Neural progenitor cell (in vitro differentiated cells): ENCODE measurements at regions not wholly inside any gene's neighbourhood (a gene's known extent, or its start where the extent isn't known, plus 50 kb on each side); places are given as distances from the start of the nearest gene placed in this dataset.
"Not testable (repeated sequence)": the region's sequence is repeated elsewhere in the genome, so short reads cannot be mapped to it uniquely, and the experiment has no call there.

Source experiments
- DNase-seq: peaks from one replicate; pipeline ENCODE4 v3.0.0-alpha.2; 2016; ENCODE audit warnings: low spot score
- H2AFZ ChIP-seq: fragments of 200-600 bp; sonication (generic); replicated peaks from 2 replicates; pipeline ENCODE4 v1.6.1; 2016; ENCODE audit warnings: antibody characterized with exemption
- H3F3A ChIP-seq: fragments of 200-600 bp; sonication (generic); 2 replicates; pipeline ENCODE4 v1.6.1; 2016; ENCODE audit warnings: antibody characterized with exemption, low read depth
- H3K27ac ChIP-seq: fragments of 200-600 bp; sonication (generic); 2 replicates; pipeline ENCODE4 v1.5.1; 2016; ENCODE audit warnings: mild to moderate bottlenecking
- H3K27me3 ChIP-seq: fragments of 200-600 bp; sonication (generic); 2 replicates; pipeline ENCODE4 v1.6.1; 2016; ENCODE audit warnings: mild to moderate bottlenecking, moderate library complexity
- H3K36me3 ChIP-seq: fragments of 200-600 bp; sonication (generic); 2 replicates; pipeline ENCODE4 v1.5.1; 2016
- H3K4me1 ChIP-seq: fragments of 200-600 bp; sonication (generic); 2 replicates; pipeline ENCODE4 v1.6.1; 2016; ENCODE audit warnings: mixed run types
- H3K4me2 ChIP-seq: fragments of 200-600 bp; sonication (generic); 2 replicates; pipeline ENCODE4 v1.6.1; 2016
- H3K4me3 ChIP-seq: fragments of 200-600 bp; sonication (generic); 2 replicates; pipeline ENCODE4 v1.5.1; 2016
- H3K79me2 ChIP-seq: fragments of 200-600 bp; sonication (generic); 2 replicates; pipeline ENCODE4 v1.6.1; 2016; ENCODE audit warnings: low read depth
- H3K9ac ChIP-seq: fragments of 200-600 bp; sonication (generic); 2 replicates; pipeline ENCODE4 v1.6.1; 2016
- H3K9me3 ChIP-seq: fragments of 200-600 bp; sonication (generic); 2 replicates; pipeline ENCODE4 v1.5.1; 2016; ENCODE audit warnings: low read depth
- H4K20me1 ChIP-seq: fragments of 200-600 bp; sonication (generic); 2 replicates; pipeline ENCODE4 v1.6.1; 2016; ENCODE audit warnings: low read depth
- H3K27ac Mint-ChIP-seq: 3 replicates; pipeline ENCODE4 v1.8.0; 2021; ENCODE audit warnings: mixed read lengths
- H3K27me3 Mint-ChIP-seq: 2 replicates; pipeline ENCODE4 v1.8.0; 2022; ENCODE audit warnings: low read depth, mild to moderate bottlenecking, inconsistent platforms, moderate library complexity, mixed read lengths; ENCODE audit not compliant: insufficient read depth
- H3K36me3 Mint-ChIP-seq: 3 replicates; pipeline ENCODE4 v1.8.0; 2021; ENCODE audit warnings: mixed read lengths
- H3K4me1 Mint-ChIP-seq: 3 replicates; pipeline ENCODE4 v1.8.0; 2021; ENCODE audit warnings: mixed read lengths
- H3K4me3 Mint-ChIP-seq: 3 replicates; pipeline ENCODE4 v1.8.0; 2021; ENCODE audit warnings: mild to moderate bottlenecking, moderate library complexity, mixed read lengths
- H3K9me3 Mint-ChIP-seq: 3 replicates; pipeline ENCODE4 v1.8.0; 2020; ENCODE audit warnings: mixed read lengths
- EZH2 ChIP-seq: fragments of 200-600 bp; sonication (generic); IDR thresholded peaks from 2 replicates; pipeline ENCODE4 v1.6.1; 2017; ENCODE audit warnings: antibody characterized with exemption, mild to moderate bottlenecking, moderate library complexity
- EZH2phosphoT487 ChIP-seq: fragments of 200-600 bp; sonication (generic); IDR thresholded peaks from 2 replicates; pipeline ENCODE4 v1.6.1; 2017; ENCODE audit warnings: antibody characterized with exemption
- TF ChIP-seq, protein P1 (sequence below): fragments of 200-600 bp; sonication (generic); IDR thresholded peaks from 2 replicates; pipeline ENCODE4 v1.5.1; 2017; ENCODE audit warnings: antibody characterized with exemption, mild to moderate bottlenecking

DNA sequence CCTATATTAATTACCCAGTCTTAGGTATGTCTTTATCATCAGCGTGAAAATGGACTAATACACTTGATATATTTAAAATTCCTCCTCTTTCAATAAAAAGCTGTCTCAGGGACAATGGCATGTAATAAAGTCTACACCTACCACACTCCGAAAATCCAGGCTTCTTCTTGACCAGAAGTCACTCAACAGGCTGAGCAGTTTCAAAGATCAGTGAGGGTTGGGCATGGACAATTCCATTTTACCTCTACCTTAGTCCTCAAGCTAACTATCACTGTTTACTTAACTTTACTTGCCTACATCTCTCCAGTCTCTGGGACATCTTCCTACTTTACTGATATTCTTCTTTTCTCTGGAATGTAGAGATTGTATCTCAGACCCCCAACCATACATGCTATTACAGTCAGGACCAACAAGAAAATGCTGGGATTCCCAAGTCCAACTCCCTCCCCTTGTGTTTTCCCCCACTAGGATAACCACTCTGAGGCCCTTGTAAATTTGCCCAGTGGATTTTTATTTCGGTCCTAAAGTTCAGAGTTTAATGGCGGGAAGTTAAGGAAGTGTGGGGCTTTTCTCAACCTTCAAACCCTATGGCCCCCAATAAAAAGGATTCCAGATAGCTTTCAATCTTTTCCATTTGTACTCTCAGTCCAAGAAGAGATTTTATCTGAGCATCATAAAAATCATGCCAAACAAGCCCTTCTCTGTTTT, 137.1 kb upstream of the TSC22D2 start:
- Histone ChIP-seq H3K36me3 (no peaks in the 10 kb centered on the region), H3K9ac (no peak overlapping the region), H3K4me2 (no peak overlapping the region), H2AFZ (no peak overlapping the region), H3K4me3 (no peak overlapping the region), H3K4me1 (no peaks in the 10 kb centered on the region), H3F3A (no peaks in the 10 kb centered on the region), H3K9me3 (no peaks in the 10 kb centered on the region), H3K27me3 (no peaks in the 10 kb centered on the region), H3K27ac (no peak overlapping the region), H4K20me1 (no peaks in the 10 kb centered on the region), H3K79me2 (no peaks in the 10 kb centered on the region)
- Mint-ChIP-seq H3K4me3 (no peak overlapping the region), H3K27me3 (peaks cover 3% of the 10 kb centered on the region), H3K36me3 (no peaks in the 10 kb centered on the region), H3K27ac (no peak overlapping the region), H3K9me3 (no peaks in the 10 kb centered on the region), H3K4me1 (no peaks in the 10 kb centered on the region)
- no peak for DNase-seq
- no peak for TF ChIP-seq EZH2
- no peak for TF ChIP-seq EZH2phosphoT487
- TF ChIP-seq, protein P1, sequence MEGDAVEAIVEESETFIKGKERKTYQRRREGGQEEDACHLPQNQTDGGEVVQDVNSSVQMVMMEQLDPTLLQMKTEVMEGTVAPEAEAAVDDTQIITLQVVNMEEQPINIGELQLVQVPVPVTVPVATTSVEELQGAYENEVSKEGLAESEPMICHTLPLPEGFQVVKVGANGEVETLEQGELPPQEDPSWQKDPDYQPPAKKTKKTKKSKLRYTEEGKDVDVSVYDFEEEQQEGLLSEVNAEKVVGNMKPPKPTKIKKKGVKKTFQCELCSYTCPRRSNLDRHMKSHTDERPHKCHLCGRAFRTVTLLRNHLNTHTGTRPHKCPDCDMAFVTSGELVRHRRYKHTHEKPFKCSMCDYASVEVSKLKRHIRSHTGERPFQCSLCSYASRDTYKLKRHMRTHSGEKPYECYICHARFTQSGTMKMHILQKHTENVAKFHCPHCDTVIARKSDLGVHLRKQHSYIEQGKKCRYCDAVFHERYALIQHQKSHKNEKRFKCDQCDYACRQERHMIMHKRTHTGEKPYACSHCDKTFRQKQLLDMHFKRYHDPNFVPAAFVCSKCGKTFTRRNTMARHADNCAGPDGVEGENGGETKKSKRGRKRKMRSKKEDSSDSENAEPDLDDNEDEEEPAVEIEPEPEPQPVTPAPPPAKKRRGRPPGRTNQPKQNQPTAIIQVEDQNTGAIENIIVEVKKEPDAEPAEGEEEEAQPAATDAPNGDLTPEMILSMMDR: no peak

DNA sequence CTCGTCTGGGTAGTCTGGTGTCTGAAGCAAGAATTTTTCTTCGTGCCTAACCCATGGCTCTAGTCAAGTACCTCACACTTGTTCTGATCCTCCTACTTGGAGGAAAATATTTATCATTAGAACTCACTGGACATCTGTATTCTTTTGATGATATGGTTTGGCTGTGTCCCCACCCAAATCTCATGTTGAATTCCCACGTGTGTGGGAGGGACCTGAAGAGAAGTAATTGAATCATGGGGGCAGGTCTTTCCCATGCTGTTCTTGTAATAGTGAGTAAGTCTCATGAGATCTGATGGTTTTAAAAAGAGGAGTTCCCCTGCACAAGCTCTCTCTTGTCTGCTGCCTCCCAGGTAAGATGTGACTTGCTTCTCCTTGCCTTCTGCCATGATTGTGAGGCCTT, 137.7 kb upstream of the TSC22D2 start:
- not testable (repeated sequence) for H2AFZ ChIP-seq, H3K27ac ChIP-seq, H3K27me3 ChIP-seq, H3K4me1 ChIP-seq, H3K36me3 Mint-ChIP-seq, H3K36me3 ChIP-seq, H3K27ac Mint-ChIP-seq, H3F3A ChIP-seq, H4K20me1 ChIP-seq, H3K4me3 Mint-ChIP-seq, DNase-seq, H3K27me3 Mint-ChIP-seq, H3K9ac ChIP-seq, H3K9me3 Mint-ChIP-seq, H3K4me2 ChIP-seq, H3K9me3 ChIP-seq, H3K4me3 ChIP-seq, H3K4me1 Mint-ChIP-seq, H3K79me2 ChIP-seq

DNA sequence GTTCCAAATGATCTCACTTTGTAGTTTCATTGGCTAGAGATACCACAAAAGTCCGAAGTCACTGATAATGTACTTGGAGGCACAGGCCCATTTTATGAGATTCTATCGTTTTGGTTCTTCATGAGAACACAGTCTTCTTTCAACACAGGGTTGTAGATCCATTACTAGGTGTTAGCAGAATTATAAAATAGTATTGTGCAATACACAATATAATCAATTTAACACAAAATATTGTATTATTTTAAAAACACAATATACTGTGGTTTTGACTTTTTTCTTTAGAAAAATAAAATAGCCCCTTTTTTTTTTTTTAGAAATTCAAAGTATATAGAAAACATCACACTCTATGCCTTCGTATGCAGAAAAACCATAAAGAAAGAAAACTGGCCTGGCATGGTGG, 138.6 kb upstream of the TSC22D2 start:
- Histone ChIP-seq H3K36me3 (no peaks in the 10 kb centered on the region), H3K27ac (no peak overlapping the region), H3K4me1 (no peaks in the 10 kb centered on the region), H3K4me3 (no peak overlapping the region), H3K9me3 (no peaks in the 10 kb centered on the region), H3K9ac (no peak overlapping the region), H3F3A (no peaks in the 10 kb centered on the region), H4K20me1 (no peaks in the 10 kb centered on the region), H3K4me2 (no peak overlapping the region), H3K27me3 (no peaks in the 10 kb centered on the region), H2AFZ (no peak overlapping the region), H3K79me2 (no peaks in the 10 kb centered on the region)
- H3K36me3 Mint-ChIP-seq: no peaks in the 10 kb centered on the region
- H3K27ac Mint-ChIP-seq: no peak overlapping the region
- no peak for DNase-seq
- TF ChIP-seq EZH2: no peak
- TF ChIP-seq, protein P1: no peak
- TF ChIP-seq EZH2phosphoT487: no peak
- H3K9me3 Mint-ChIP-seq: no peaks in the 10 kb centered on the region
- peaks cover 5% of the 10 kb centered on the region for H3K4me1 Mint-ChIP-seq
- no peak overlapping the region for H3K4me3 Mint-ChIP-seq
- peaks cover 3% of the 10 kb centered on the region for H3K27me3 Mint-ChIP-seq

DNA sequence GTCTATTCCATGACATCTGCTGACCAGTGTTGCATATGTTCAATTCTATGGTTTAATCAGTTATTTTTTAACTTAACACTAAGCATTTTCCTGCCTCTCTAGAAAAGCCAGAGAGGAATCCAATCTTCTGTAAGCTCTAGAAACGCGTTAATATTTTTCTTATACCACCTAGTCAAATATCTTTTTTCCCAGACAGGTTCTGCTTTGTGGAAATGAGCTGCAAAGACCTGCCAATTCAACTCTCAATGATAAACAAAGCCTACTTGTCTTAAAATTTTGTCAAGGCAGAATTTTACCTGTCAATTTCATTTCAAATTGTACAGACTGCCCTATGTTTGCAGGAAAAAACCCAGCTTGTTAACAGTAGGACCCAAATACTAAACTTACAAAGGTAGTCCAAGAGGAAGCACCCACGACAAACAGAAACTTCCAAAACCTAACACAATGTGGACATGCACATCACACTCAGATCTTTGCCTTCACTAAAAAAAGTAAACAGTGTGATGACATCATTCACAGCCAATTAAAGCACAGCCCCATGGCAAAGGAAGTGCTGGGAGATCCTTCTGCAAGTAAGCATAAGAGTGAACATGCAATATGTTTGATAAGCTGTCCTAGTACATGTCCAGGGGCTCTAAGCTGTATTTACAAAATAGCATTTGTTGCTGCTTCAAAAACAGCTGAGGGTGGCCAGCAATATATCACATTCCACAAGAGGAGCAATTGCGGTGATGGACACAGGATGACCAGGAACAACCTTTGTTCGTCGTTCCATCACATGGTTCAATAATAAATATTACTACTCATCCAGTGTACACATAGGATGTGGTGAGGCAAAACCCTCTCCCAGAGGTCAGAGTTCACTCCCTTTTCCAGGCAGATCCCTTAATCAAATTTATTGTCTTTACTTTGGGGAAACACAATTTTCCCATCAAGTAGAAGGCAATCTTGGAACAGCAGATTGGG, 139.4 kb upstream of the TSC22D2 start:
- Mint-ChIP-seq H3K4me1 (peaks cover 5% of the 10 kb centered on the region), H3K27ac (no peak overlapping the region), H3K27me3 (peaks cover 3% of the 10 kb centered on the region), H3K4me3 (no peak overlapping the region), H3K9me3 (no peaks in the 10 kb centered on the region), H3K36me3 (no peaks in the 10 kb centered on the region)
- no peaks in the 10 kb centered on the region for H3K27me3 ChIP-seq
- no peaks in the 10 kb centered on the region for H3K36me3 ChIP-seq
- H3K27ac ChIP-seq: no peak overlapping the region
- no peaks in the 10 kb centered on the region for H3K4me1 ChIP-seq
- no peak overlapping the region for H3K4me3 ChIP-seq
- H3K79me2 ChIP-seq: no peaks in the 10 kb centered on the region
- TF ChIP-seq EZH2phosphoT487: no peak
- TF ChIP-seq, protein P1: no peak
- TF ChIP-seq EZH2: no peak
- no peaks in the 10 kb centered on the region for H3F3A ChIP-seq
- no peaks in the 10 kb centered on the region for H4K20me1 ChIP-seq
- no peak overlapping the region for H3K9ac ChIP-seq
- no peak for DNase-seq
- no peak overlapping the region for H3K4me2 ChIP-seq
- H2AFZ ChIP-seq: peak overlapping the region; percentile 52
- H3K9me3 ChIP-seq: no peaks in the 10 kb centered on the region
